SK-N-MC (cell line): ENCODE measurements at regions not wholly inside any gene's neighbourhood (a gene's known extent, or its start where the extent isn't known, plus 50 kb on each side); places are given as distances from the start of the nearest gene placed in this dataset.

Source experiments
- EZH2 ChIP-seq: fragments of 200-600 bp; sonication (generic); IDR thresholded peaks from one replicate; pipeline ENCODE4 v1.6.1; 2017; ENCODE audit warnings: antibody characterized with exemption
- FOXP2 ChIP-seq: optimal IDR thresholded peaks from 2 replicates; pipeline ENCODE3; 2011; ENCODE audit warnings: mild to moderate bottlenecking, moderate library complexity; ENCODE audit not compliant: insufficient read depth; ENCODE audit errors: extremely low read length, control extremely low read depth
- POLR2AphosphoS5 ChIP-seq: IDR thresholded peaks from 2 replicates; pipeline ENCODE4 v1.6.1; 2012; ENCODE audit warnings: mild to moderate bottlenecking, low read depth, low read length, borderline replicate concordance

GRCh38 chr10:113362645-113363091 lies 190.2 kb upstream of the HABP2 start:
- TF ChIP-seq EZH2 (no peak), FOXP2 (no peak), POLR2AphosphoS5 (no peak; the same call in 1 of the 2 replicates)
